ENCODE measurements at regions not wholly inside any gene's neighbourhood (a gene's known extent, or its start where the extent isn't known, plus 50 kb on each side); places are given as distances from the start of the nearest gene placed in this dataset.

- TF ChIP-seq EZH2 (IDR thresholded peaks at IDR 0.05) (no peak), POLR2AphosphoS5 (IDR thresholded peaks at IDR 0.05; ENCODE audit: borderline replicate concordance, low read depth, low read length) (no peak), FOXP2 (optimal IDR thresholded peaks at IDR 0.05; ENCODE audit: control extremely low read depth, extremely low read length, insufficient read depth) (no peak)
Observed at GRCh38 chr2:71778936-71779773, 325.8 kb downstream of the DYSF start.
